ENCODE measurements at regions not wholly inside any gene's neighbourhood (a gene's known extent, or its start where the extent isn't known, plus 50 kb on each side); places are given as distances from the start of the nearest gene placed in this dataset.
A peak's percentile ranks its signal among the peaks of the same experiment; 100 is the strongest.

DNA sequence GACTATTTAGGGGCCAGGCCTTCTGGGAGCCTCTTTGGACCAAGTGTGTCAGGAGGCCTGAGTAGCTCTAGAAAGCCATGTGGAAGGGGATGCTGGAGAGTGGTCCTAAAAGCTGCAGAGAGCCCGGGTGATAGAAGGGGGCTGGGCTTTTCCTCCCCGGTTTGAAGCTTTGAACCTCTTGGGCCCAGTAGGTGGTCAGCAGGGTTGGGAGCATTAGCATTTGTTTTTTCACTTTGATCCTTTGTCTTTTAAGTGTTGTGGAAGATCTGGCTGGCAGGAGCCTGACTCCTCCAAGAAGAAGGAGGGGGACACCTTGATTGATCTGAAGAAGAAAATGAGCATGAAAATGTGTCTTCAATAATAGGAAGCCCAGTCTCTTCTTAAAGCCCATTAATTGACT lies 596.6 kb downstream of the INSC start:
- H4K20me1 ChIP-seq (replicated peaks; ENCODE audit: insufficient read depth), result no peaks in the 10 kb centered on the region
- no peak overlapping the region for H2AFZ ChIP-seq
- peak overlapping the region; percentile 28; the same call in 1 of the 2 replicates for H3K4me3 ChIP-seq
- peaks cover 7% of the 10 kb centered on the region; the same call in 1 of the 2 replicates for H3K9me2 ChIP-seq (ENCODE audit: insufficient read depth)
- ATAC-seq, result peak; percentile 88
- Mint-ChIP-seq H3K9me3 (no peaks in the 10 kb centered on the region; the same call in 2 of the 3 replicates), H3K4me1 (peaks cover 29% of the 10 kb centered on the region), H3K4me3 (0 out of 3 replicates have a peak overlapping the region, but pooled peaks have one; percentile 7), H3K36me3 (ENCODE audit: low read depth) (no peaks in the 10 kb centered on the region), H3K27ac (no peak overlapping the region), H3K27me3 (ENCODE audit: insufficient read depth, low read depth, poor library complexity) (peaks cover 11% of the 10 kb centered on the region)
- H3K79me2 ChIP-seq (replicated peaks; ENCODE audit: insufficient read depth), result no peaks in the 10 kb centered on the region
- peaks cover 15% of the 10 kb centered on the region for H3K4me1 ChIP-seq (ENCODE audit: insufficient read depth)
- no peaks in the 10 kb centered on the region for H3K36me3 ChIP-seq (ENCODE audit: insufficient read depth)
- H3K27ac ChIP-seq (ENCODE audit: low read depth), result no peak overlapping the region
- peak; percentile 75 for DNase-seq (ENCODE audit: low spot score)
- peaks cover 22% of the 10 kb centered on the region for H3K27me3 ChIP-seq (ENCODE audit: insufficient read depth)
- H3K4me2 ChIP-seq, result peak overlapping the region; percentile 70
- TF ChIP-seq ZNF114 (CRISPR knock-in tag; IDR thresholded peaks at IDR 0.05), result no peak
- TF ChIP-seq, protein P1, sequence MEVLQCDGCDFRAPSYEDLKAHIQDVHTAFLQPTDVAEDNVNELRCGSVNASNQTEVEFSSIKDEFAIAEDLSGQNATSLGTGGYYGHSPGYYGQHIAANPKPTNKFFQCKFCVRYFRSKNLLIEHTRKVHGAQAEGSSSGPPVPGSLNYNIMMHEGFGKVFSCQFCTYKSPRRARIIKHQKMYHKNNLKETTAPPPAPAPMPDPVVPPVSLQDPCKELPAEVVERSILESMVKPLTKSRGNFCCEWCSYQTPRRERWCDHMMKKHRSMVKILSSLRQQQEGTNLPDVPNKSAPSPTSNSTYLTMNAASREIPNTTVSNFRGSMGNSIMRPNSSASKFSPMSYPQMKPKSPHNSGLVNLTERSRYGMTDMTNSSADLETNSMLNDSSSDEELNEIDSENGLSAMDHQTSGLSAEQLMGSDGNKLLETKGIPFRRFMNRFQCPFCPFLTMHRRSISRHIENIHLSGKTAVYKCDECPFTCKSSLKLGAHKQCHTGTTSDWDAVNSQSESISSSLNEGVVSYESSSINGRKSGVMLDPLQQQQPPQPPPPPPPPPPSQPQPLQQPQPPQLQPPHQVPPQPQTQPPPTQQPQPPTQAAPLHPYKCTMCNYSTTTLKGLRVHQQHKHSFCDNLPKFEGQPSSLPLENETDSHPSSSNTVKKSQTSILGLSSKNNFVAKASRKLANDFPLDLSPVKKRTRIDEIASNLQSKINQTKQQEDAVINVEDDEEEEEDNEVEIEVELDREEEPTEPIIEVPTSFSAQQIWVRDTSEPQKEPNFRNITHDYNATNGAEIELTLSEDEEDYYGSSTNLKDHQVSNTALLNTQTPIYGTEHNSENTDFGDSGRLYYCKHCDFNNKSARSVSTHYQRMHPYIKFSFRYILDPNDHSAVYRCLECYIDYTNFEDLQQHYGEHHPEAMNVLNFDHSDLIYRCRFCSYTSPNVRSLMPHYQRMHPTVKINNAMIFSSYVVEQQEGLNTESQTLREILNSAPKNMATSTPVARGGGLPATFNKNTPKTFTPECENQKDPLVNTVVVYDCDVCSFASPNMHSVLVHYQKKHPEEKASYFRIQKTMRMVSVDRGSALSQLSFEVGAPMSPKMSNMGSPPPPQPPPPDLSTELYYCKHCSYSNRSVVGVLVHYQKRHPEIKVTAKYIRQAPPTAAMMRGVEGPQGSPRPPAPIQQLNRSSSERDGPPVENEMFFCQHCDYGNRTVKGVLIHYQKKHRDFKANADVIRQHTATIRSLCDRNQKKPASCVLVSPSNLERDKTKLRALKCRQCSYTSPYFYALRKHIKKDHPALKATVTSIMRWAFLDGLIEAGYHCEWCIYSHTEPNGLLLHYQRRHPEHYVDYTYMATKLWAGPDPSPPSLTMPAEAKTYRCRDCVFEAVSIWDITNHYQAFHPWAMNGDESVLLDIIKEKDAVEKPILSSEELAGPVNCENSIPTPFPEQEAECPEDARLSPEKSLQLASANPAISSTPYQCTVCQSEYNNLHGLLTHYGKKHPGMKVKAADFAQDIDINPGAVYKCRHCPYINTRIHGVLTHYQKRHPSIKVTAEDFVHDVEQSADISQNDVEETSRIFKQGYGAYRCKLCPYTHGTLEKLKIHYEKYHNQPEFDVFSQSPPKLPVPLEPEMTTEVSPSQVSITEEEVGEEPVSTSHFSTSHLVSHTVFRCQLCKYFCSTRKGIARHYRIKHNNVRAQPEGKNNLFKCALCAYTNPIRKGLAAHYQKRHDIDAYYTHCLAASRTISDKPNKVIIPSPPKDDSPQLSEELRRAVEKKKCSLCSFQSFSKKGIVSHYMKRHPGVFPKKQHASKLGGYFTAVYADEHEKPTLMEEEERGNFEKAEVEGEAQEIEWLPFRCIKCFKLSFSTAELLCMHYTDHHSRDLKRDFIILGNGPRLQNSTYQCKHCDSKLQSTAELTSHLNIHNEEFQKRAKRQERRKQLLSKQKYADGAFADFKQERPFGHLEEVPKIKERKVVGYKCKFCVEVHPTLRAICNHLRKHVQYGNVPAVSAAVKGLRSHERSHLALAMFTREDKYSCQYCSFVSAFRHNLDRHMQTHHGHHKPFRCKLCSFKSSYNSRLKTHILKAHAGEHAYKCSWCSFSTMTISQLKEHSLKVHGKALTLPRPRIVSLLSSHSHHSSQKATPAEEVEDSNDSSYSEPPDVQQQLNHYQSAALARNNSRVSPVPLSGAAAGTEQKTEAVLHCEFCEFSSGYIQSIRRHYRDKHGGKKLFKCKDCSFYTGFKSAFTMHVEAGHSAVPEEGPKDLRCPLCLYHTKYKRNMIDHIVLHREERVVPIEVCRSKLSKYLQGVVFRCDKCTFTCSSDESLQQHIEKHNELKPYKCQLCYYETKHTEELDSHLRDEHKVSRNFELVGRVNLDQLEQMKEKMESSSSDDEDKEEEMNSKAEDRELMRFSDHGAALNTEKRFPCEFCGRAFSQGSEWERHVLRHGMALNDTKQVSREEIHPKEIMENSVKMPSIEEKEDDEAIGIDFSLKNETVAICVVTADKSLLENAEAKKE (CRISPR knock-in tag; IDR thresholded peaks at IDR 0.05), result peak; percentile 78
- TF ChIP-seq NANOG (IDR thresholded peaks at IDR 0.05; ENCODE audit: borderline replicate concordance), result 0 out of 2 replicates have a peak, but pooled peaks have one; percentile 68
- TF ChIP-seq, protein P2, sequence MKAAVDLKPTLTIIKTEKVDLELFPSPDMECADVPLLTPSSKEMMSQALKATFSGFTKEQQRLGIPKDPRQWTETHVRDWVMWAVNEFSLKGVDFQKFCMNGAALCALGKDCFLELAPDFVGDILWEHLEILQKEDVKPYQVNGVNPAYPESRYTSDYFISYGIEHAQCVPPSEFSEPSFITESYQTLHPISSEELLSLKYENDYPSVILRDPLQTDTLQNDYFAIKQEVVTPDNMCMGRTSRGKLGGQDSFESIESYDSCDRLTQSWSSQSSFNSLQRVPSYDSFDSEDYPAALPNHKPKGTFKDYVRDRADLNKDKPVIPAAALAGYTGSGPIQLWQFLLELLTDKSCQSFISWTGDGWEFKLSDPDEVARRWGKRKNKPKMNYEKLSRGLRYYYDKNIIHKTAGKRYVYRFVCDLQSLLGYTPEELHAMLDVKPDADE (IDR thresholded peaks at IDR 0.05), result no peak
- H3F3A ChIP-seq (replicated peaks; ENCODE audit: low read depth), result 0 out of 2 replicates have a peak, but pooled peaks cover 3% of the 10 kb centered on the region
